Uterus (tissue), 2 donors: ENCODE measurements at regions not wholly inside any gene's neighbourhood (a gene's known extent, or its start where the extent isn't known, plus 50 kb on each side); places are given as distances from the start of the nearest gene placed in this dataset.

Source experiments
- POLR2A ChIP-seq, 2 donors: fragments of 450-650 bp; IDR thresholded peaks; one replicate each; pipeline ENCODE4 v1.6.1; 2016; ENCODE audit warnings: antibody characterized with exemption in 2 of 2, mild to moderate bottlenecking in 1 of 2, moderate library complexity in 1 of 2
- TF ChIP-seq, protein P1 (sequence below), 4 experiments: fragments of 200-600 bp in 2 of 4; fragments of 450-650 bp in 2 of 4; sonication (generic) in 2 of 4; IDR thresholded peaks; one replicate each; pipeline ENCODE4 v1.5.1; 2016 to 2019; ENCODE audit warnings: antibody characterized with exemption in 4 of 4, mild to moderate bottlenecking in 2 of 4, moderate library complexity in 1 of 4

GRCh38 chr7:85469446-85470010, 282.7 kb upstream of the SEMA3D start:
- TF ChIP-seq, protein P1, sequence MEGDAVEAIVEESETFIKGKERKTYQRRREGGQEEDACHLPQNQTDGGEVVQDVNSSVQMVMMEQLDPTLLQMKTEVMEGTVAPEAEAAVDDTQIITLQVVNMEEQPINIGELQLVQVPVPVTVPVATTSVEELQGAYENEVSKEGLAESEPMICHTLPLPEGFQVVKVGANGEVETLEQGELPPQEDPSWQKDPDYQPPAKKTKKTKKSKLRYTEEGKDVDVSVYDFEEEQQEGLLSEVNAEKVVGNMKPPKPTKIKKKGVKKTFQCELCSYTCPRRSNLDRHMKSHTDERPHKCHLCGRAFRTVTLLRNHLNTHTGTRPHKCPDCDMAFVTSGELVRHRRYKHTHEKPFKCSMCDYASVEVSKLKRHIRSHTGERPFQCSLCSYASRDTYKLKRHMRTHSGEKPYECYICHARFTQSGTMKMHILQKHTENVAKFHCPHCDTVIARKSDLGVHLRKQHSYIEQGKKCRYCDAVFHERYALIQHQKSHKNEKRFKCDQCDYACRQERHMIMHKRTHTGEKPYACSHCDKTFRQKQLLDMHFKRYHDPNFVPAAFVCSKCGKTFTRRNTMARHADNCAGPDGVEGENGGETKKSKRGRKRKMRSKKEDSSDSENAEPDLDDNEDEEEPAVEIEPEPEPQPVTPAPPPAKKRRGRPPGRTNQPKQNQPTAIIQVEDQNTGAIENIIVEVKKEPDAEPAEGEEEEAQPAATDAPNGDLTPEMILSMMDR (IDR thresholded peaks at IDR 0.05), result no peak
- no peak for TF ChIP-seq POLR2A (IDR thresholded peaks at IDR 0.05)
